IgD-negative memory B cell (primary cell): ENCODE measurements at regions not wholly inside any gene's neighbourhood (a gene's known extent, or its start where the extent isn't known, plus 50 kb on each side); places are given as distances from the start of the nearest gene placed in this dataset.

Source experiments
- H3K27ac Mint-ChIP-seq, 3 donors: one replicate each; pipeline ENCODE4 v1.8.0; 2020 to 2022; ENCODE audit warnings: mild to moderate bottlenecking in 3 of 3, mixed read lengths in 3 of 3, moderate library complexity in 1 of 3
- H3K27me3 Mint-ChIP-seq: one replicate; pipeline ENCODE4 v1.8.0; 2021; ENCODE audit warnings: mixed read lengths
- H3K36me3 Mint-ChIP-seq: one replicate; pipeline ENCODE4 v1.8.0; 2020; ENCODE audit warnings: mild to moderate bottlenecking, mixed read lengths
- H3K4me1 Mint-ChIP-seq, 3 donors: one replicate each; pipeline ENCODE4 v1.8.0; 2020 to 2022; ENCODE audit warnings: mixed read lengths in 3 of 3, mild to moderate bottlenecking in 1 of 3
- H3K4me3 Mint-ChIP-seq, 4 donors: one replicate each; pipeline ENCODE4 v1.8.0; 2020 to 2022; ENCODE audit warnings: mild to moderate bottlenecking in 4 of 4, mixed read lengths in 4 of 4, moderate library complexity in 3 of 4
- H3K9me3 Mint-ChIP-seq, 3 donors: one replicate each; pipeline ENCODE4 v1.8.0; 2020 to 2021; ENCODE audit warnings: mixed read lengths in 3 of 3, mild to moderate bottlenecking in 1 of 3

GRCh38 chr21:41098076-41098475, 69.9 kb upstream of the BACE2 start:
- Mint-ChIP-seq H3K4me3 (no peak overlapping the region), H3K27me3 (peaks cover 23% of the 10 kb centered on the region), H3K36me3 (no peaks in the 10 kb centered on the region), H3K4me1 (no peaks in the 10 kb centered on the region), H3K9me3 (peaks cover 0 to 4% (median 0%) of the 10 kb centered on the region in 3 donors), H3K27ac (no peak overlapping the region)

DNA sequence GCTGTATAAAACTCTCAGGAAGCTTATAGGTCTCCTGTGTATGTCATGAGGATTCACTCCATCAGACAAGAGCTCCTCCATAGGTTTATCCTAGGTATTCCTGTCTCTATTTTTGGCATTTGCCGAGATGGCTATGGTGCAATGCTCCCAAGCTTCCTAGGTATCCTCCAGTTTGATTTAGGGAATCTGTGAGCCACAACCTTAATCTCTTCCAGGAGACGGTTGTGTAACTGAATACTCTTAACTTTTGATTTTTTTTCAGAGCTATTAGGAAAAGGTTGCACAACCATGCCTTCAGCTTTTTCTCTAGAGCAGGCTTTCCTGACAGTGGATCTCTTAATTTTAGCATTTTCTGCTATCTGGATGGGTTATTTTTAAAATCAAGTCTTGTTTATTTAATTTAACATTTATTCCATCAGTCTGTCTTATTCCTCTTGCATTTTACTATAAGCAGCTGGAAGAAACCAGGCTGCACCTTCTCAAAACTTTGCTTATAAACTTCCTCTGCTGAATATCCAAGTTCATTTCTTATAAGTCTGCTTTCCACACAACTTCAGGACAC, 69.4 kb upstream of the BACE2 start:
- Mint-ChIP-seq H3K27me3 (peaks cover 23% of the 10 kb centered on the region), H3K27ac (no peak overlapping the region), H3K4me3 (no peak overlapping the region), H3K36me3 (no peaks in the 10 kb centered on the region), H3K4me1 (no peaks in the 10 kb centered on the region), H3K9me3 (peaks cover 0 to 4% (median 0%) of the 10 kb centered on the region in 3 donors)

DNA sequence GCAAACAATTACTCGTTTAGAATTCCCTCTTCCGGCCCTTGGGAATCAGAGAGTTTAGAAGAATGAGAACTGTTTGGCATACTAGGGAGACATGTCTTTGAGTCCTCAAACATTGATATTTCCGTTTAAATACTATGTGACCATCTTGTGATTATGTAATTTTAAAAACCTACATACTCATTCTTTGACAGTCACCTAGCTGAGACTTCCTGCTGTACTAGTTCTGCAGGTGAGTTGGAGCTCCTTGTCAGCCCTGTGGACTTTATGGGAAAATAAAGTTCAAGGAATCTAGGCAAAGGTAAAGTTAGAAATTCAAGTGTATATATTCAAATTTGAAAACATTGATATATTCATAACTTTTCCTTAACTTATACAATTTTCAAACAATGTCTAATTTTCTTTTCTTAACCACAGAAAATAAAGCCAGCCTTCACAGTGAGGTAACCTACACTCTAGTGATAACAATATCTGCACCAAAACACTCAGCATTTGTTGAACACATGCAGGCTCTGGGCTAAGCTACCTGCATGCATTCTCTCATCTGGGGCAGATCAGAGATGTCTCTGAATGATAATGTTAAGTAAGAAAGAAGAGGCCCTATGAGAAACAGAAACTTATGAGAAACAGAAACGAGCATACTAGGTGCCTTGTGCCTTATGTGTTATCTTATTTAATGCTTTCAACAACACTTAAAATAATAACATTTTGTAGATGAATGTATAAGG, 67.0 kb upstream of the BACE2 start:
- Mint-ChIP-seq H3K27me3 (peaks cover 20% of the 10 kb centered on the region), H3K9me3 (peaks cover 0 to 4% (median 0%) of the 10 kb centered on the region in 3 donors), H3K4me3 (no peak overlapping the region), H3K4me1 (no peaks in the 10 kb centered on the region), H3K27ac (no peak overlapping the region), H3K36me3 (no peaks in the 10 kb centered on the region)

DNA sequence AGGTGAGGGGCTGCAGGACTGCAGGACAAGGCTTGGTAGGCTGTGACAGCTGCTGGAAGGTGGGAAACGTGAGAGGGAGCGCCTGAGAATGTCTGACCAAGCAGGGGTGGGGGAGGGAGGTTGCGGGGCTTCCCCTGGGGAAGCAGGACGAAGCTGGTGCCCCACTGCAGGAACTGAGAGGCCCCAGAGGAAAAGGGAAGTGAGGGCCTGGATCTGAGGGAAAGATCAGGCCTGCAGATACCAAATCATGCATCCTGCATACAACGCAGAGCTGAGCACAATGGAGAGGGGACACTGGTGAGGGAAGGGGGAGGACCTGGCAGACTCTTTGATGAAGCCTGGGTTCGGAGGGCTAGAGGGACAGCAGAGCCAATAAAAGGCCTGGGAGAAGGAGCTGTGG, 65.7 kb upstream of the BACE2 start:
- Mint-ChIP-seq H3K4me3 (no peak overlapping the region), H3K4me1 (no peaks in the 10 kb centered on the region), H3K36me3 (no peaks in the 10 kb centered on the region), H3K27ac (peak overlapping the region in 1 of 3 donors; percentile 43), H3K27me3 (peaks cover 21% of the 10 kb centered on the region), H3K9me3 (peaks cover 0 to 4% (median 0%) of the 10 kb centered on the region in 3 donors)

DNA sequence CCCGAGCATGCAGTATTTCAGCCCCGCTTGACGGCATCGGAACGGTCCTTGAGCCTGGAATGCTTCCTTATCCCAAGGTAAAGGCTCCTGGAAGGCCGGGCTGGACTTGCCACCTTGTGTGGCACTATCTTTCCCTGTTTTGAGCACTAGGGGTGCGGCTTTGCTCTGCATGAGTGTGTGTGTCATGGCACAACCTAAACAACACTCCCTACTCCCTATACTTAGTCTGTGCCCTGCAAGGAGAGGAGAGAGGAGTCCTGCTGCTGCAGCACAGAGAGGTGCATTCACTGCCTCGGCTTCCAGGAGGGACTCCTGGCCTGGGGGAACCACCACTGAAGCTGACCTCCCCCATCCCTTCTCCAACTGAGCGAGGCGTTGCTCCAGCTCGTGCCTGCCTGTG, 60.4 kb upstream of the BACE2 start:
- Mint-ChIP-seq H3K9me3 (no peaks in the 10 kb centered on the region), H3K27ac (no peak overlapping the region), H3K4me3 (no peak overlapping the region), H3K27me3 (peaks cover 31% of the 10 kb centered on the region), H3K36me3 (no peaks in the 10 kb centered on the region), H3K4me1 (peaks cover 3 to 7% (median 5%) of the 10 kb centered on the region in 3 donors)

- no peak overlapping the region for H3K4me3 Mint-ChIP-seq
- H3K27ac Mint-ChIP-seq = no peak overlapping the region
- no peaks in the 10 kb centered on the region for H3K36me3 Mint-ChIP-seq
- peaks cover 32% of the 10 kb centered on the region for H3K27me3 Mint-ChIP-seq
- H3K4me1 Mint-ChIP-seq = peaks cover 12 to 14% (median 14%) of the 10 kb centered on the region in 3 donors
- no peaks in the 10 kb centered on the region for H3K9me3 Mint-ChIP-seq
These were observed 59.0 kb upstream of the BACE2 start for GRCh38 chr21:41108668-41109585.

- H3K27ac Mint-ChIP-seq = no peak overlapping the region
- H3K4me1 Mint-ChIP-seq = peaks cover 14% of the 10 kb centered on the region in 3 donors
- H3K27me3 Mint-ChIP-seq = peaks cover 29% of the 10 kb centered on the region
- H3K9me3 Mint-ChIP-seq = no peaks in the 10 kb centered on the region
- no peak overlapping the region for H3K4me3 Mint-ChIP-seq
- no peaks in the 10 kb centered on the region for H3K36me3 Mint-ChIP-seq
These were observed 57.8 kb upstream of the BACE2 start for GRCh38 chr21:41110161-41110560.

DNA sequence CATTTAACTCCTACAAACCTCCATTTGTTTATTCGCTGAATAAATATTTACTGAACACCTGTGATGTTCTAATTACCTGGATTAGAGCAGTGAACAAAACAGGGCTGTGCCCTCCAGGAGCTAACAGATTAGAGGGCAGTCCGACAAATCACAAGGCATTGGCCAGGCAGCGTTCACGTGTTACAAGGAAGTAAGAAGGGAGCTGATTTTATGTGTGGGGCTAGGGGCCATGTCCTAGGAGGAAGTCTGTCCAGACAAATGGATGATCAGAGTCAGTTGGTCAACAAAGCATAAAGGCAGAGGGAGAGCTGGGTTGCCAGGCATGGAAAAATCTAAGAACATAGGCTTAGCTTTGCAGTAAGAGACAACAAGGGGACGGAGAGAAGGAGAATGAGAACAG, 57.3 kb upstream of the BACE2 start:
- H3K36me3 Mint-ChIP-seq = peaks cover 1% of the 10 kb centered on the region
- H3K4me1 Mint-ChIP-seq = peaks cover 14% of the 10 kb centered on the region in 3 donors
- H3K4me3 Mint-ChIP-seq = peak overlapping the region in 1 of 4 donors; percentile 78
- peaks cover 27% of the 10 kb centered on the region for H3K27me3 Mint-ChIP-seq
- peak overlapping the region in 1 of 3 donors; percentile 55 for H3K27ac Mint-ChIP-seq
- H3K9me3 Mint-ChIP-seq = no peaks in the 10 kb centered on the region

DNA sequence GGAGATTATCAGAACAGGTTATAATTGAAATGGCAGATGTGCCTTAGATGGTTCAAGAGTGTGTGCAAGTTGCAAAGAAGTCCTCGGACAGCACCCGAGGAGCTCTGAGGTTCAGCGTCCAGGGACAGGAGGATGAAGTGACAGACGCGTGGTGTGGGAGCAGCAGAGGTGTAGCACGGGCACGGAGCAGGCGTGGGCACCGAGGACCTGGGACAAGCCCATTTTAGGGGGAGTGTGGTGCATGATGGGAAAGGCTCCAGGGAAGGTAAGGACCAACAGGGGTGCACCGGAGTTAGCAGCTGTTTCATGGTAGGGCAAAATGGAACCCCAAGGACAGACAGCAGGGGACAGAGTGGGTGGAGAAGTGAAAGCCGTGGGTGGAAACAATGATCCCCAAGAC, 56.3 kb upstream of the BACE2 start:
- H3K4me3 Mint-ChIP-seq = peak overlapping the region in 1 of 4 donors; percentile 78
- H3K4me1 Mint-ChIP-seq = peaks cover 14% of the 10 kb centered on the region in 3 donors
- no peaks in the 10 kb centered on the region for H3K9me3 Mint-ChIP-seq
- H3K36me3 Mint-ChIP-seq = peaks cover 3% of the 10 kb centered on the region
- peaks cover 22% of the 10 kb centered on the region for H3K27me3 Mint-ChIP-seq
- no peak overlapping the region for H3K27ac Mint-ChIP-seq

- H3K27ac Mint-ChIP-seq = no peak overlapping the region
These were observed 54.9 kb upstream of the BACE2 start for GRCh38 chr21:41112740-41113692.

GRCh38 chr21:41115851-41116250, 52.1 kb upstream of the BACE2 start:
- H3K9me3 Mint-ChIP-seq = no peaks in the 10 kb centered on the region
- no peak overlapping the region for H3K4me3 Mint-ChIP-seq
- H3K36me3 Mint-ChIP-seq = peaks cover 3% of the 10 kb centered on the region
- peaks cover 14 to 16% (median 14%) of the 10 kb centered on the region in 3 donors for H3K4me1 Mint-ChIP-seq
- peaks cover 6% of the 10 kb centered on the region for H3K27me3 Mint-ChIP-seq
- no peak overlapping the region for H3K27ac Mint-ChIP-seq

More at GRCh38 chr21:41112740-41113692, 54.9 kb upstream of the BACE2 start:
- Mint-ChIP-seq H3K27me3 (peaks cover 16% of the 10 kb centered on the region), H3K4me1 (peaks cover 14% of the 10 kb centered on the region in 3 donors), H3K36me3 (peaks cover 3% of the 10 kb centered on the region), H3K4me3 (peak overlapping the region; percentile 29 to 86 (median 72)), H3K9me3 (no peaks in the 10 kb centered on the region)
